ENCODE measurements at regions not wholly inside any gene's neighbourhood (a gene's known extent, or its start where the extent isn't known, plus 50 kb on each side); places are given as distances from the start of the nearest gene placed in this dataset.

DNA sequence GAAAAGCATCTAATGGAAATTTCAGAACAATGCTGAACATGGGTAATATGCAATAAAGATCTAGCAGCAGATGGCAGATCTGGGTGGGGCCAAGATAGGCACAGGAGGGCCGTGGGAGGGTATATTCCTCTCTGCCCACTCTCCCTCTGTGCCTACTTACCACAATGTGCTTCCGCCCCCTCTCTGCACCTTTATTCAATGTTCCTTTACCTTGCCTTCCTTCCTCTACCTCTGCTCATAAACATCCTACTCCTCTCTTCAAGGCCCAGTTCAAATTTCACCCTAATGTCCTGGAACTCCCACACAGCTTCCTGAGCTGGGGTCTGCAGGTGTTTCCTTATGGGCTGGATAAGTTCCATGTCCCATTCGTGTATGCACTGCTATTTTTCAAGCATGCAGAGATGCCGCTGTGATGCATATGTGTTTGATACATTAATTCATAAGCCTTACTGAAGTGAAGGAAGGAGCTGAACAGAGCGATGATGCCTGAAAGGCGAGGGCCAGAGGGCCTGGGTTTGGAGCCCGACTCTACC, 65.6 kb upstream of the EDEM3 start:
- TF ChIP-seq, protein P1, sequence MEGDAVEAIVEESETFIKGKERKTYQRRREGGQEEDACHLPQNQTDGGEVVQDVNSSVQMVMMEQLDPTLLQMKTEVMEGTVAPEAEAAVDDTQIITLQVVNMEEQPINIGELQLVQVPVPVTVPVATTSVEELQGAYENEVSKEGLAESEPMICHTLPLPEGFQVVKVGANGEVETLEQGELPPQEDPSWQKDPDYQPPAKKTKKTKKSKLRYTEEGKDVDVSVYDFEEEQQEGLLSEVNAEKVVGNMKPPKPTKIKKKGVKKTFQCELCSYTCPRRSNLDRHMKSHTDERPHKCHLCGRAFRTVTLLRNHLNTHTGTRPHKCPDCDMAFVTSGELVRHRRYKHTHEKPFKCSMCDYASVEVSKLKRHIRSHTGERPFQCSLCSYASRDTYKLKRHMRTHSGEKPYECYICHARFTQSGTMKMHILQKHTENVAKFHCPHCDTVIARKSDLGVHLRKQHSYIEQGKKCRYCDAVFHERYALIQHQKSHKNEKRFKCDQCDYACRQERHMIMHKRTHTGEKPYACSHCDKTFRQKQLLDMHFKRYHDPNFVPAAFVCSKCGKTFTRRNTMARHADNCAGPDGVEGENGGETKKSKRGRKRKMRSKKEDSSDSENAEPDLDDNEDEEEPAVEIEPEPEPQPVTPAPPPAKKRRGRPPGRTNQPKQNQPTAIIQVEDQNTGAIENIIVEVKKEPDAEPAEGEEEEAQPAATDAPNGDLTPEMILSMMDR (conservative IDR thresholded peaks at IDR 0.05; ENCODE audit: low read depth, low read length): no peak
- TF ChIP-seq EZH2 (IDR thresholded peaks at IDR 0.05; ENCODE audit: low read length, unreplicated experiment) (no peak), EZH2phosphoT487 (IDR thresholded peaks at IDR 0.05; ENCODE audit: borderline replicate concordance, low read length) (no peak)
